ENCODE measurements at regions not wholly inside any gene's neighbourhood (a gene's known extent, or its start where the extent isn't known, plus 50 kb on each side); places are given as distances from the start of the nearest gene placed in this dataset.

DNA sequence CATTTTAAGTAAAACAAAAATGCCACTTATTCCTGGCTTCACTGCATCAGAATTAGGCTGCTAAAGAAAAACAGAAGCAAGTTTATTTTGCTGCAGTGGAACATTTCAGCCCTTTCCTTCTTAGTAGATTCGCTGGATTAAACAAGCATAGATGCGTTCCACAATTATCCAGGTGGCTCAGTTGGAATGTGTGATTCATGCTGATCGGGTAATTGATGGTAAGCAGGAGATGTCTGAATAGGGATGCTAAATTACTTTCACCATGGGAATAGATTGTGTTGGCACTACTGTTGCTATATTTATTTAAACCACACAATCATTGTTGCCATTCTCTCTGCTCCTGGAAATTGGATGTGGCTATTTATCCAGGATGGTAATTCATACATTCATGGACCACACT lies 440.1 kb upstream of the DDI1 start:
- DNase-seq (ENCODE audit: low spot score in 2 of 2): no peak
- no peak for TF ChIP-seq POLR2A (IDR thresholded peaks at IDR 0.05)
- TF ChIP-seq, protein P1, sequence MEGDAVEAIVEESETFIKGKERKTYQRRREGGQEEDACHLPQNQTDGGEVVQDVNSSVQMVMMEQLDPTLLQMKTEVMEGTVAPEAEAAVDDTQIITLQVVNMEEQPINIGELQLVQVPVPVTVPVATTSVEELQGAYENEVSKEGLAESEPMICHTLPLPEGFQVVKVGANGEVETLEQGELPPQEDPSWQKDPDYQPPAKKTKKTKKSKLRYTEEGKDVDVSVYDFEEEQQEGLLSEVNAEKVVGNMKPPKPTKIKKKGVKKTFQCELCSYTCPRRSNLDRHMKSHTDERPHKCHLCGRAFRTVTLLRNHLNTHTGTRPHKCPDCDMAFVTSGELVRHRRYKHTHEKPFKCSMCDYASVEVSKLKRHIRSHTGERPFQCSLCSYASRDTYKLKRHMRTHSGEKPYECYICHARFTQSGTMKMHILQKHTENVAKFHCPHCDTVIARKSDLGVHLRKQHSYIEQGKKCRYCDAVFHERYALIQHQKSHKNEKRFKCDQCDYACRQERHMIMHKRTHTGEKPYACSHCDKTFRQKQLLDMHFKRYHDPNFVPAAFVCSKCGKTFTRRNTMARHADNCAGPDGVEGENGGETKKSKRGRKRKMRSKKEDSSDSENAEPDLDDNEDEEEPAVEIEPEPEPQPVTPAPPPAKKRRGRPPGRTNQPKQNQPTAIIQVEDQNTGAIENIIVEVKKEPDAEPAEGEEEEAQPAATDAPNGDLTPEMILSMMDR (IDR thresholded peaks at IDR 0.05): no peak
- intact Hi-C loops (cut with DNase I; ENCODE audit: low total_unique reads): no loop called here
- 79 to 84% methylated on average over 3 of the region's 3 CpGs for WGBS, 2 donors
- H3K4me3 ChIP-seq (ENCODE audit: low read depth, poor library complexity, severe bottlenecking): no peak overlapping the region

DNA sequence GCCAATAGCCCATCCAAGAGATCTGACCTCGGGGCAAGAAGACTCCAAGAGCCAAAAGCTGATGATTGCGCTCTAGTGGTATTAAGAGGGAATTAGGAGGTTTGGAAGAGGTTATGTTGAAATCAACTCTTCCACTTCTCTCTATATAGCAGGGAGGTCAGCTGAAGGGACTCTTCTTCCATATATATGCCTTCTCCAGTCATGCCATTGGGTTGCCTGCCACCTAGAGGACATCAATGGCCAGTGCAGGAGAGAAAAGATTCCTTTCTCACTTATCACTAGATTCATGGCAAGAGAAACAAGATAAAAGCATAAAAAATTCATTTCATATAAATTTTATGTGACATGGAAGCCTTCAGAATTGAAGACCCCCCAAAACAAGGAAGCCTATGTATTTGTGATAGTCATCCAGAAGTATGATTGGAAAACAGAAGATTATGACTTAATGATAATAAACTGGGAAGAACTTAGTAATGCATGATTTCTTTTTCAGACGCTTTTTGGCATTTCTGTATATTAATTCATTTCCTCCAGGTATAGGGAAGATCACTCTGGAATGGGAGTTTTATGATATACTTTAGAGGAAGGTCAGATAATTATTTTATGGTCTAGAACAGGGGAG lies 435.1 kb upstream of the DDI1 start:
- no peak for DNase-seq (ENCODE audit: low spot score in 2 of 2)
- WGBS, 2 donors: 63 to 71% methylated on average over 3 of the region's 3 CpGs
- intact Hi-C loops (cut with DNase I; ENCODE audit: low total_unique reads): no loop called here
- no peak for TF ChIP-seq POLR2A (IDR thresholded peaks at IDR 0.05)
- TF ChIP-seq, protein P1 (IDR thresholded peaks at IDR 0.05): no peak
- H3K4me3 ChIP-seq (ENCODE audit: low read depth, poor library complexity, severe bottlenecking): no peak overlapping the region

- intact Hi-C loops (cut with DNase I; ENCODE audit: low total_unique reads): no loop called here
- DNase-seq (ENCODE audit: low spot score in 2 of 2): no peak
- TF ChIP-seq POLR2A (IDR thresholded peaks at IDR 0.05): no peak
- TF ChIP-seq, protein P1 (IDR thresholded peaks at IDR 0.05): no peak
- no peak overlapping the region for H3K4me3 ChIP-seq (ENCODE audit: low read depth, poor library complexity, severe bottlenecking)
Observed at GRCh38 chr11:103602840-103603239, 433.6 kb upstream of the DDI1 start.

DNA sequence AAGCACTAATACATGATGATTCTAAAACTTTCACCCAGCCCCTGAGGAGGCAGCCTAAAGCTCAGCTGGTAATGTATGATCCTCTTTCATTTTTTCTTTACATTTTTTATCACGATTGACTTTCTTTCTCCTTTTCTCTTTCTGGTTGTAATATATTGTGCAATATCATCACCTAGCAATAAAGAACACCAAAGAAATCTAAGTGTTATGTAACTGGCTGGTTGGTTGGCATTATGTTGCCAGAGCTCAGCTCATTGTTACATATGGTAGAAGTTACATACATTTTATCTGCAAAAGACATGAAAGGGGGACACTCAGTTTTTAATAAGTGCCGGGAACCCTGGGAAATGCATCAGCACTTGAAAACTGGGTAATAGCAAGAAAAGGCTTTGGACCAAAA lies 432.1 kb upstream of the DDI1 start:
- intact Hi-C loops (cut with DNase I; ENCODE audit: low total_unique reads): no loop called here
- DNase-seq (ENCODE audit: low spot score in 2 of 2): no peak
- TF ChIP-seq, protein P1 (IDR thresholded peaks at IDR 0.05): no peak
- TF ChIP-seq POLR2A (IDR thresholded peaks at IDR 0.05): no peak
- no peak overlapping the region for H3K4me3 ChIP-seq (ENCODE audit: low read depth, poor library complexity, severe bottlenecking)
- 65 to 77% methylated on average over 2 of the region's 2 CpGs for WGBS, 2 donors

DNA sequence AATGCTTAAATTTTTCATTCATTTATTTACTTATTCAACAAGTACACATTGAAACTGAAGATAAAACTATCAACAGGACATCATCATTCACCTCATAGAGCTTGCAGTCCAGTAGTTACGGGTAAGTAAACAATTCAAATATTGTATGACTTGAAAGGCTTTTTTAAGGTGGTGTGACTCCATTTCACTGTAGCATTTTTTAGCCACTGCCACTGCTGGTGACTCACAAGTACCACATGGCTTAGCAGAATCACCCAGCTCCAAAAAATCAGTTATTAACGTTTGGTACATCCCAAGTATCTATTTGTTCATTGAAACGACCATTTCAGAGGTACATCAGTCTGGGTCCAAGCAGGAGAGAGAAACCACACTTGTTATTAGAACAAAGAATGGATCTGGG lies 427.9 kb upstream of the DDI1 start:
- WGBS, 2 donors: 59 to 70% methylated on average over 3 of the region's 3 CpGs
- no peak for TF ChIP-seq POLR2A (IDR thresholded peaks at IDR 0.05)
- TF ChIP-seq, protein P1 (IDR thresholded peaks at IDR 0.05): no peak
- intact Hi-C loops (cut with DNase I; ENCODE audit: low total_unique reads): no loop called here
- DNase-seq (ENCODE audit: low spot score in 2 of 2): no peak
- no peak overlapping the region for H3K4me3 ChIP-seq (ENCODE audit: low read depth, poor library complexity, severe bottlenecking)

All from lower leg skin (tissue), 4 donors.